H1 (cell line): ENCODE measurements at regions not wholly inside any gene's neighbourhood (a gene's known extent, or its start where the extent isn't known, plus 50 kb on each side); places are given as distances from the start of the nearest gene placed in this dataset.

Experiments used
- CTCF ChIA-PET: fragments of 300-600 bp; sonication (Branson Sonifier 250); formaldehyde crosslinking; loops from one replicate; lab custom pipeline; 2021; ENCODE audit not compliant: partially characterized antibody; lab: Charles Lee
- POLR2A ChIA-PET: fragments of 300-600 bp; sonication (Branson Sonifier 250); formaldehyde crosslinking; loops from one replicate; lab custom pipeline; 2021; ENCODE audit warnings: inconsistent platforms; ENCODE audit not compliant: partially characterized antibody; lab: Charles Lee
- DNase-seq, 2 experiments: peaks; one replicate each; pipeline versions ENCODE4 v3.0.0 to v3.0.0-alpha.2; 2010 to 2022; ENCODE audit warnings: low spot score in 2 of 2, low read depth in 1 of 2, mixed read lengths in 1 of 2
- FAIRE-seq: peaks from 2 replicates; lab custom pipeline; 2011; peaks lifted over from hg19 to GRCh38; lab: Jason Lieb, UNC
- H2AFZ ChIP-seq: 2 replicates; pipeline ENCODE4 v1.8.1; 2012; ENCODE audit warnings: low read length, inconsistent platforms
- H2AK5ac ChIP-seq: 2 replicates; pipeline ENCODE4 v1.6.1; 2013; ENCODE audit warnings: low read depth, low read length
- H2BK120ac ChIP-seq: replicated peaks from 2 replicates; pipeline ENCODE3; 2013; ENCODE audit warnings: low read depth, low read length, inconsistent platforms
- H2BK12ac ChIP-seq: 2 replicates; pipeline ENCODE4 v1.6.1; 2013; ENCODE audit warnings: low read depth, low read length
- H2BK15ac ChIP-seq: 2 replicates; pipeline ENCODE4 v1.6.1; 2013; ENCODE audit warnings: low read length
- H2BK20ac ChIP-seq: 2 replicates; pipeline ENCODE4 v1.6.1; 2013; ENCODE audit warnings: low read length
- H2BK5ac ChIP-seq: 2 replicates; pipeline ENCODE4 v1.6.1; 2013; ENCODE audit warnings: low read depth, low read length
- H3K14ac ChIP-seq: 2 replicates; pipeline ENCODE4 v1.6.1; 2013; ENCODE audit warnings: inconsistent platforms; ENCODE audit not compliant: insufficient read length
- H3K18ac ChIP-seq: 2 replicates; pipeline ENCODE4 v1.6.1; 2013; ENCODE audit warnings: low read length; ENCODE audit errors: extremely low read depth
- H3K23ac ChIP-seq: 2 replicates; pipeline ENCODE4 v1.6.1; 2013; ENCODE audit warnings: inconsistent platforms; ENCODE audit not compliant: insufficient read length
- H3K23me2 ChIP-seq: 2 replicates; pipeline ENCODE4 v1.6.1; 2013; ENCODE audit warnings: low read depth, low read length
- H3K27ac ChIP-seq: 2 replicates; pipeline ENCODE4 v1.6.1; 2011; ENCODE audit warnings: low read depth, low read length, inconsistent platforms
- H3K27me3 ChIP-seq, 4 experiments: replicated peaks in 1 of 4; 1 replicate in 1 of 4; 2 replicates in 3 of 4; pipeline versions ENCODE4 v1.6.1 to v1.8.1; 2011 to 2013; ENCODE audit warnings: low read length in 3 of 4, mild to moderate bottlenecking in 3 of 4, inconsistent platforms in 2 of 4, mixed read lengths in 2 of 4, moderate library complexity in 1 of 4; ENCODE audit not compliant: control insufficient read depth in 3 of 4, insufficient read depth in 3 of 4; ENCODE audit errors: extremely low read depth in 1 of 4
- H3K36me3 ChIP-seq, 4 experiments: 2 replicates each; pipeline versions ENCODE4 v1.6.1 to v1.8.1; 2011 to 2013; ENCODE audit warnings: mild to moderate bottlenecking in 4 of 4, low read length in 3 of 4, moderate library complexity in 2 of 4, control low read depth in 1 of 4, inconsistent platforms in 1 of 4; ENCODE audit not compliant: insufficient read depth in 4 of 4, control insufficient read depth in 2 of 4
- H3K4ac ChIP-seq: replicated peaks from 2 replicates; pipeline ENCODE3; 2013; ENCODE audit warnings: low read length, low read depth, mixed read lengths, inconsistent platforms; ENCODE audit not compliant: insufficient read length
- H3K4me1 ChIP-seq, 4 experiments: replicated peaks in 1 of 4; 1 replicate in 1 of 4; 2 replicates in 3 of 4; pipeline versions ENCODE4 v1.6.1 to v1.8.1; 2011 to 2013; ENCODE audit warnings: low read length in 3 of 4, inconsistent platforms in 2 of 4, mixed read lengths in 1 of 4; ENCODE audit not compliant: insufficient read depth in 4 of 4, control insufficient read depth in 3 of 4
- H3K4me2 ChIP-seq, 2 experiments: 2 replicates each; pipeline versions ENCODE4 v1.6.1 to v1.8.1; 2011 to 2013; ENCODE audit warnings: low read depth in 2 of 2, low read length in 2 of 2, control low read depth in 1 of 2, inconsistent platforms in 1 of 2, mild to moderate bottlenecking in 1 of 2; ENCODE audit not compliant: insufficient read depth in 1 of 2
- H3K4me3 ChIP-seq, 4 experiments: fragments of 200-600, 300-600 bp in 1 of 4; sonication (generic), shearing (Covaris generic), sonication (Bioruptor Twin) in 1 of 4; 2 replicates each; pipeline versions ENCODE4 v1.5.1 to v1.8.1; 2011 to 2016; ENCODE audit warnings: low read length in 4 of 4, low read depth in 3 of 4, control low read depth in 2 of 4, inconsistent platforms in 2 of 4, mild to moderate bottlenecking in 2 of 4, mixed read lengths in 1 of 4, moderate library complexity in 1 of 4; ENCODE audit not compliant: insufficient read depth in 2 of 4; ENCODE audit errors: extremely low read depth in 1 of 4
- H3K56ac ChIP-seq: replicated peaks from 2 replicates; pipeline ENCODE3; 2013; ENCODE audit warnings: low read depth, mild to moderate bottlenecking, mixed read lengths, low read length, inconsistent platforms; ENCODE audit not compliant: insufficient read length
- H3K79me1 ChIP-seq: 2 replicates; pipeline ENCODE4 v1.6.1; 2013; ENCODE audit warnings: low read depth, low read length, control low read depth
- H3K79me2 ChIP-seq, 2 experiments: 2 replicates each; pipeline versions ENCODE4 v1.6.1 to v1.8.1; 2012 to 2013; ENCODE audit warnings: low read length in 2 of 2, mild to moderate bottlenecking in 2 of 2, inconsistent platforms in 1 of 2; ENCODE audit not compliant: insufficient read depth in 2 of 2, control insufficient read depth in 1 of 2
- H3K9ac ChIP-seq, 4 experiments: replicated peaks in 1 of 4; 1 replicate in 1 of 4; 2 replicates in 3 of 4; pipeline versions ENCODE4 v1.6.1 to v1.8.1; 2011 to 2013; ENCODE audit warnings: low read depth in 3 of 4, low read length in 3 of 4, control low read depth in 2 of 4, mild to moderate bottlenecking in 2 of 4, moderate library complexity in 2 of 4, inconsistent platforms in 1 of 4; ENCODE audit errors: extremely low read depth in 1 of 4
- H3K9me3 ChIP-seq, 2 experiments: 2 replicates each; pipeline versions ENCODE4 v1.6.1 to v1.8.1; 2012 to 2013; ENCODE audit warnings: mild to moderate bottlenecking in 2 of 2, moderate library complexity in 2 of 2, control low read depth in 1 of 2, inconsistent platforms in 1 of 2, low read depth in 1 of 2, low read length in 1 of 2, mixed read lengths in 1 of 2; ENCODE audit not compliant: insufficient read depth in 2 of 2
- H4K20me1 ChIP-seq, 2 experiments: replicated peaks in 1 of 2; 2 replicates each; pipeline versions ENCODE3 to v1.8.1; 2011 to 2013; ENCODE audit warnings: inconsistent platforms in 2 of 2, low read length in 2 of 2, mild to moderate bottlenecking in 1 of 2; ENCODE audit not compliant: insufficient read depth in 2 of 2, control insufficient read depth in 1 of 2
- H4K5ac ChIP-seq: 2 replicates; pipeline ENCODE4 v1.6.1; 2013; ENCODE audit warnings: low read length, low read depth, mixed read lengths, inconsistent platforms; ENCODE audit not compliant: insufficient read length
- H4K8ac ChIP-seq: 2 replicates; pipeline ENCODE4 v1.8.0; 2013; ENCODE audit warnings: mild to moderate bottlenecking, moderate library complexity, low read length, inconsistent platforms; ENCODE audit not compliant: insufficient read depth; ENCODE audit errors: extremely low read depth
- H4K91ac ChIP-seq: replicated peaks from 2 replicates; pipeline ENCODE3; 2013; ENCODE audit warnings: low read length, mixed read lengths, inconsistent platforms; ENCODE audit not compliant: insufficient read length
- ASH2L ChIP-seq: fragments of 200-600, 300-600 bp; sonication (generic); IDR thresholded peaks from one replicate; pipeline ENCODE4 v1.7.1; 2017; ENCODE audit warnings: low read length
- CEBPB ChIP-seq: IDR thresholded peaks from 2 replicates; pipeline ENCODE4 v1.6.1; 2012; ENCODE audit warnings: low read depth, low read length
- EP300 ChIP-seq, 2 experiments: IDR thresholded peaks; 1 replicate in 1 of 2; 2 replicates in 1 of 2; pipeline ENCODE4 v1.6.1; 2011 to 2012; ENCODE audit warnings: low read depth in 2 of 2, low read length in 2 of 2, mild to moderate bottlenecking in 2 of 2, borderline replicate concordance in 1 of 2, inconsistent platforms in 1 of 2, moderate library complexity in 1 of 2
- GABPA ChIP-seq: IDR thresholded peaks from 2 replicates; pipeline ENCODE4 v1.6.1; 2011; ENCODE audit warnings: mild to moderate bottlenecking, low read length, moderate library complexity, borderline replicate concordance; ENCODE audit not compliant: insufficient read depth
- HDAC6 ChIP-seq: IDR thresholded peaks from one replicate; pipeline ENCODE4 v1.7.1; 2012; ENCODE audit warnings: low read depth, mild to moderate bottlenecking, inconsistent platforms, low read length, moderate library complexity
- KDM1A ChIP-seq: fragments of 200-600, 300-600 bp; sonication (generic); IDR thresholded peaks from 2 replicates; pipeline ENCODE4 v1.7.1; 2016; ENCODE audit warnings: mild to moderate bottlenecking, low read length, borderline replicate concordance
- KDM4A ChIP-seq: IDR thresholded peaks from one replicate; pipeline ENCODE4 v1.7.1; 2012; ENCODE audit warnings: low read depth, mild to moderate bottlenecking, moderate library complexity, low read length, inconsistent platforms; ENCODE audit not compliant: severe bottlenecking
- KDM5A ChIP-seq: fragments of 200-600 bp; IDR thresholded peaks from 2 replicates; pipeline ENCODE4 v1.7.1; 2012; ENCODE audit warnings: mild to moderate bottlenecking, low read length, inconsistent platforms, mixed read lengths
- RAD21 ChIP-seq, 2 experiments: IDR thresholded peaks in 1 of 2; conservative IDR thresholded peaks in 1 of 2; 2 replicates each; pipeline ENCODE4 v1.6.1; 2011; ENCODE audit warnings: low read depth in 2 of 2, low read length in 2 of 2, improper control_type of control experiment in 1 of 2, inconsistent platforms in 1 of 2, mild to moderate bottlenecking in 1 of 2, moderate library complexity in 1 of 2
- RNF2 ChIP-seq: fragments of 200-900, 300-1000 bp; sonication (generic); IDR thresholded peaks from 2 replicates; pipeline ENCODE4 v1.7.1; 2016; ENCODE audit warnings: borderline replicate concordance, low read depth, mild to moderate bottlenecking, antibody characterized with exemption, low read length; ENCODE audit not compliant: poor library complexity, severe bottlenecking; ENCODE audit errors: missing control alignments
- SP2 ChIP-seq: IDR thresholded peaks from 2 replicates; pipeline ENCODE4 v1.6.1; 2012; ENCODE audit warnings: mild to moderate bottlenecking, low read length, inconsistent platforms
- TAF1 ChIP-seq: IDR thresholded peaks from 2 replicates; pipeline ENCODE4 v1.6.1; 2011; ENCODE audit warnings: mild to moderate bottlenecking, low read depth, low read length
- TBP ChIP-seq: IDR thresholded peaks from 2 replicates; pipeline ENCODE4 v1.6.1; 2011; ENCODE audit warnings: low read depth, low read length, improper control_type of control experiment
- ZNF274 ChIP-seq: IDR thresholded peaks from 2 replicates; pipeline ENCODE4 v1.7.0; 2012; ENCODE audit warnings: low read length, borderline replicate concordance; ENCODE audit errors: extremely low read depth
- WGBS, 2 experiments: shearing (Covaris generic) in 1 of 2; methylation state at CpG; one replicate each; pipeline versions ENCODE4 v1.1.6 to v1.1.7; 2013 to 2015; ENCODE audit warnings: low lambda C conversion rate in 2 of 2, mixed read lengths in 2 of 2, inconsistent platforms in 1 of 2, low coverage in 1 of 2, missing lambda C conversion rate in 1 of 2; ENCODE audit not compliant: insufficient replicate concordance in 2 of 2, insufficient coverage in 1 of 2, insufficient read length in 1 of 2; ENCODE audit errors: extremely low coverage in 1 of 2, missing lambda C conversion rate in 1 of 2; 5-methylcytosine and 5-hydroxymethylcytosine counted together

GRCh38 chr4:20348411-20348810 lies 96.7 kb downstream of the SLIT2 start:
- H2BK5ac ChIP-seq = no peak overlapping the region
- no peak overlapping the region for H3K23ac ChIP-seq
- no peak overlapping the region for H4K91ac ChIP-seq
- CTCF ChIA-PET = interaction anchor here (1.4 kb wide), 1 partner anchor 46 kb away, joined by 5 read pairs; no protein-coding TSS in a partner anchor
- DNase-seq = no peak
- no peaks in the 10 kb centered on the region for H3K9me3 ChIP-seq
- no peak overlapping the region for H2BK12ac ChIP-seq
- TF ChIP-seq RNF2 (no peak), HDAC6 (no peak), CEBPB (no peak), TAF1 (no peak), ASH2L (no peak), SP2 (no peak), RAD21 (IDR thresholded peaks at IDR 0.05 in 1 of 2, conservative IDR thresholded peaks at IDR 0.05 in 1 of 2; ENCODE audit: low read depth in 2 of 2, low read length in 2 of 2) (no peak), EP300 (IDR thresholded peaks at IDR 0.05; ENCODE audit: borderline replicate concordance in 1 of 2, low read depth in 2 of 2, low read length in 2 of 2) (no peak), ZNF274 (no peak), KDM4A (no peak), TBP (no peak), GABPA (no peak), KDM1A (no peak), KDM5A (no peak)
- TF ChIP-seq, all 59 proteins: peak for 0
- Histone ChIP-seq H3K4ac (no peak overlapping the region), H4K5ac (no peak overlapping the region), H4K20me1 (no peaks in the 10 kb centered on the region), H2AFZ (no peak overlapping the region), H3K27me3 (no peaks in the 10 kb centered on the region), H3K79me2 (no peaks in the 10 kb centered on the region), H3K36me3 (no peaks in the 10 kb centered on the region), H4K8ac (no peak overlapping the region), H3K56ac (no peak overlapping the region), H3K27ac (no peak overlapping the region), H3K9ac (no peak overlapping the region), H3K4me1 (peaks cover 0 to 3% (median 1%) of the 10 kb centered on the region in 4 experiments; a peak in 1 of 7 replicates), H2AK5ac (no peak overlapping the region), H3K14ac (no peak overlapping the region), H3K23me2 (no peaks in the 10 kb centered on the region), H2BK15ac (no peak overlapping the region), H3K4me2 (no peak overlapping the region), H2BK20ac (no peak overlapping the region), H3K18ac (no peak overlapping the region), H3K79me1 (no peaks in the 10 kb centered on the region), H2BK120ac (no peak overlapping the region), H3K4me3 (no peak overlapping the region)
- POLR2A ChIA-PET = no interaction called here
- 82% methylated on average over 5 of the region's 6 CpGs; no CpG with 5 or more reads in 1 of the 2 experiments for WGBS, 2 experiments
- FAIRE-seq = no peak
